ENCODE measurements at regions not wholly inside any gene's neighbourhood (a gene's known extent, or its start where the extent isn't known, plus 50 kb on each side); places are given as distances from the start of the nearest gene placed in this dataset.

- no peaks in the 10 kb centered on the region for H3K36me3 ChIP-seq
- no peaks in the 10 kb centered on the region for H3K9me3 ChIP-seq
- no peaks in the 10 kb centered on the region for H3K27me3 ChIP-seq
- H3K4me3 ChIP-seq (ENCODE audit: low read depth in 1 of 2, low read length in 1 of 2) = no peak overlapping the region
- H3K27ac ChIP-seq = no peak overlapping the region
- no peaks in the 10 kb centered on the region for H3K4me1 ChIP-seq (ENCODE audit: control insufficient read depth in 1 of 2, insufficient read depth in 1 of 2, low read depth in 1 of 2, low read length in 1 of 2)
- TF ChIP-seq CTCF (IDR thresholded peaks at IDR 0.05) = no peak
These were observed 404.8 kb downstream of the ARHGEF28 start for GRCh38 chr5:74030821-74031220.

GRCh38 chr5:74030371-74030770 lies 404.4 kb downstream of the ARHGEF28 start:
- no peaks in the 10 kb centered on the region for H3K36me3 ChIP-seq
- H3K4me3 ChIP-seq (ENCODE audit: low read depth in 1 of 2, low read length in 1 of 2) = no peak overlapping the region
- no peaks in the 10 kb centered on the region for H3K4me1 ChIP-seq (ENCODE audit: control insufficient read depth in 1 of 2, insufficient read depth in 1 of 2, low read depth in 1 of 2, low read length in 1 of 2)
- no peaks in the 10 kb centered on the region for H3K9me3 ChIP-seq
- no peak for TF ChIP-seq CTCF (IDR thresholded peaks at IDR 0.05)
- H3K27ac ChIP-seq = no peak overlapping the region
- no peaks in the 10 kb centered on the region for H3K27me3 ChIP-seq

GRCh38 chr5:74028976-74029375 lies 403.0 kb downstream of the ARHGEF28 start:
- Histone ChIP-seq H3K4me3 (ENCODE audit: low read depth in 1 of 2, low read length in 1 of 2) (no peak overlapping the region), H3K36me3 (no peaks in the 10 kb centered on the region)

GRCh38 chr5:74028406-74028805 lies 402.4 kb downstream of the ARHGEF28 start:
- H3K4me1 ChIP-seq (ENCODE audit: control insufficient read depth in 1 of 2, insufficient read depth in 1 of 2, low read depth in 1 of 2, low read length in 1 of 2) = no peaks in the 10 kb centered on the region
- H3K27ac ChIP-seq = no peak overlapping the region
- H3K9me3 ChIP-seq = no peaks in the 10 kb centered on the region
- no peaks in the 10 kb centered on the region for H3K27me3 ChIP-seq
- no peak for TF ChIP-seq CTCF (IDR thresholded peaks at IDR 0.05)
- no peak overlapping the region for H3K4me3 ChIP-seq (ENCODE audit: low read depth in 1 of 2, low read length in 1 of 2)
- no peaks in the 10 kb centered on the region for H3K36me3 ChIP-seq

More at GRCh38 chr5:74028976-74029375, 403.0 kb downstream of the ARHGEF28 start:
- no peaks in the 10 kb centered on the region for H3K9me3 ChIP-seq
- no peaks in the 10 kb centered on the region for H3K27me3 ChIP-seq
- H3K4me1 ChIP-seq (ENCODE audit: control insufficient read depth in 1 of 2, insufficient read depth in 1 of 2, low read depth in 1 of 2, low read length in 1 of 2) = no peaks in the 10 kb centered on the region
- H3K27ac ChIP-seq = no peak overlapping the region
- no peak for TF ChIP-seq CTCF (IDR thresholded peaks at IDR 0.05)

GRCh38 chr5:74027732-74028338 lies 401.8 kb downstream of the ARHGEF28 start:
- TF ChIP-seq CTCF (IDR thresholded peaks at IDR 0.05) = no peak
- Histone ChIP-seq H3K27ac (no peak overlapping the region), H3K27me3 (no peaks in the 10 kb centered on the region), H3K36me3 (no peaks in the 10 kb centered on the region), H3K4me3 (ENCODE audit: low read depth in 1 of 2, low read length in 1 of 2) (no peak overlapping the region), H3K4me1 (ENCODE audit: control insufficient read depth in 1 of 2, insufficient read depth in 1 of 2, low read depth in 1 of 2, low read length in 1 of 2) (no peaks in the 10 kb centered on the region), H3K9me3 (no peaks in the 10 kb centered on the region)

All from neutrophil (primary cell).